Activated CD4-positive, alpha-beta memory T cell treated with anti-CD3 and anti-CD28 coated beads, Interleukin-2, amount 10 ng/mL, durations not matched to agents 7 days and 5 days (primary cell): ENCODE measurements at regions not wholly inside any gene's neighbourhood (a gene's known extent, or its start where the extent isn't known, plus 50 kb on each side); places are given as distances from the start of the nearest gene placed in this dataset.

Source experiments
- CTCF ChIA-PET: fragments of 350-600 bp; sonication (Branson Sonifier 250); formaldehyde crosslinking; loops from one replicate; lab custom pipeline; 2021; ENCODE audit warnings: antibody characterized with exemption, inconsistent platforms; lab: Charles Lee
- POLR2A ChIA-PET: fragments of 350-600 bp; sonication (Branson Sonifier 250); formaldehyde crosslinking; loops from one replicate; lab custom pipeline; 2021; ENCODE audit warnings: antibody characterized with exemption; lab: Charles Lee
- DNase-seq: peaks from one replicate; pipeline ENCODE4 v3.0.0-alpha.2; 2020
- H3K27ac Mint-ChIP-seq: one replicate; pipeline ENCODE4 v1.8.0; 2021; ENCODE audit warnings: mild to moderate bottlenecking, mixed read lengths
- H3K27me3 Mint-ChIP-seq: one replicate; pipeline ENCODE4 v1.8.0; 2021; ENCODE audit warnings: mixed read lengths
- H3K36me3 Mint-ChIP-seq: one replicate; pipeline ENCODE4 v1.8.0; 2021; ENCODE audit warnings: low read depth, mixed read lengths
- H3K4me1 Mint-ChIP-seq: one replicate; pipeline ENCODE4 v1.8.0; 2021; ENCODE audit warnings: mixed read lengths
- H3K4me3 Mint-ChIP-seq: one replicate; pipeline ENCODE4 v1.8.0; 2021; ENCODE audit warnings: mild to moderate bottlenecking, mixed read lengths
- H3K9me3 Mint-ChIP-seq: one replicate; pipeline ENCODE4 v1.8.0; 2021; ENCODE audit warnings: mixed read lengths

DNA sequence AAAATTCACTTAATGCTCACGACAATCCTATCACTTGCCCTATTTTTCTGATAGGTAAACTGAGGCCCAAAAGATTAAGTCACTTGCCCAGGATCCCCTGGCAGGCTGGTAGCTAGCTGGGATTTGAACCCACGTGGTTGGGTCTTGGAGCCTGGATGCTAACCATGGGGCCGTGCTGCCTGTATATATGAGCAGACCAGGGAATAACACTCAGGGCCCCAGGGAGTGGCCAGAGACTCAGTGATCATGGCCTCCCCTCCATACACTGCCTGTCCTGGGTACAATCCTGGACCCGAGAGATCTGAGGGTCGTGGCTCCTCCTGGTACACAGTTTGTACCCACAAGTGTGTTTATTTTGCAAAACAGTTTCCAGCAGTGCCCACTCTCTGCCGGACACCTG lies 116.9 kb upstream of the PTPN1 start:
- Mint-ChIP-seq H3K36me3 (no peaks in the 10 kb centered on the region), H3K27me3 (peaks cover 6% of the 10 kb centered on the region), H3K9me3 (no peaks in the 10 kb centered on the region), H3K27ac (no peak overlapping the region), H3K4me1 (peaks cover 20% of the 10 kb centered on the region), H3K4me3 (no peak overlapping the region)
- CTCF ChIA-PET = no interaction called here
- POLR2A ChIA-PET = no interaction called here
- no peak for DNase-seq

DNA sequence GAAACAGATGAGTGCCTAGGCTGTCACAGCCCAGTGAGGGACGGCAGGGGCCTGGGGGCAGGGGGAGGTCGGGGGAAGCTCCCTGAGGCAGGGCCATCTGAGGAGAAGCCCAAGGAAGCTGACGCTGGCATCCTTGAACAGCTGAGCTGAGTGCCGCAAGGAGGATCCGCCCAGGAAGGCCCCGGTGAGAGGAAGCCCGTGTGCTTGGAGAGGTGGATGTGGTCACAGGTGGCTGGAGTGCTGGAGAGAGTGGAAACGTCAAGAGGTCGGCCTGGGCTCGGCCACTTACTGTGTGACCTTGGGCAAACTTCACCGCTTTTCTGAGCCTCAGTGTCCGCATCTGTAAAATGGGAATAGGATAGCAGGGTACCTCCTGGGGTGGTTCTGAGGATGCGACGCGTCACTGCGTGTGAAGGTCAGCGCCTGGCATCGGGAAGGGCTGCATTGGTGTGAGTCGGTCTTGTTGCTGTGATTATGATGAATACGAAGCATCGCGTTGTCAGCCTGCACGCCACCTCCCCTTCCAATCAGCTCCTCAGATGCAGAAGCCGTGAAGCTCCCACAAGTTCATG lies 116.1 kb upstream of the PTPN1 start:
- Mint-ChIP-seq H3K36me3 (no peaks in the 10 kb centered on the region), H3K27ac (no peak overlapping the region), H3K9me3 (no peaks in the 10 kb centered on the region), H3K27me3 (peaks cover 5% of the 10 kb centered on the region), H3K4me3 (no peak overlapping the region), H3K4me1 (peaks cover 13% of the 10 kb centered on the region)
- CTCF ChIA-PET = no interaction called here
- POLR2A ChIA-PET = no interaction called here
- DNase-seq = no peak

DNA sequence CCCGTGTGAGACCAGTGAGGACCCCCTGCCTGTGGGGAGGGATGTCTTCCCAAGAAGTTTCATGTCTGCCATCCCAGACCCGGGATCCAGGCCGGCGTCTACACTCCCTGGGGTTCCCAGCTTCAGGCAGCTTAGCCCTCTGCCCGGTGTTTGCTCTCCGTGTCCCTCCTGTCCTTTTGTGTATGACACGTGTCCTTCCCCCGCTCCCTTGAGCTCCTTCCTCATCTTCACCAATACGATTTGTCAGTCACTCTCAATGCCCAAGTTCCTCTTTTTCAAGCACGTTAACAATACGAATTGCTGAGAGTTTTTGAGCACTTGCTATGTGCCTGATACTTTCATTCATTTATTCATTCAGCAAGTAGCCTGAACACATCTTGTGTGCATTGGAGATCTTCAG lies 115.6 kb upstream of the PTPN1 start:
- no peaks in the 10 kb centered on the region for H3K9me3 Mint-ChIP-seq
- no peak overlapping the region for H3K4me3 Mint-ChIP-seq
- ChIA-PET CTCF (interaction anchor here (0.7 kb wide), 1 partner anchor 8 kb away, joined by 5 read pairs; no protein-coding TSS in a partner anchor), POLR2A (no interaction called here)
- H3K36me3 Mint-ChIP-seq = no peaks in the 10 kb centered on the region
- no peak for DNase-seq
- H3K4me1 Mint-ChIP-seq = peaks cover 12% of the 10 kb centered on the region
- peaks cover 5% of the 10 kb centered on the region for H3K27me3 Mint-ChIP-seq
- H3K27ac Mint-ChIP-seq = no peak overlapping the region

DNA sequence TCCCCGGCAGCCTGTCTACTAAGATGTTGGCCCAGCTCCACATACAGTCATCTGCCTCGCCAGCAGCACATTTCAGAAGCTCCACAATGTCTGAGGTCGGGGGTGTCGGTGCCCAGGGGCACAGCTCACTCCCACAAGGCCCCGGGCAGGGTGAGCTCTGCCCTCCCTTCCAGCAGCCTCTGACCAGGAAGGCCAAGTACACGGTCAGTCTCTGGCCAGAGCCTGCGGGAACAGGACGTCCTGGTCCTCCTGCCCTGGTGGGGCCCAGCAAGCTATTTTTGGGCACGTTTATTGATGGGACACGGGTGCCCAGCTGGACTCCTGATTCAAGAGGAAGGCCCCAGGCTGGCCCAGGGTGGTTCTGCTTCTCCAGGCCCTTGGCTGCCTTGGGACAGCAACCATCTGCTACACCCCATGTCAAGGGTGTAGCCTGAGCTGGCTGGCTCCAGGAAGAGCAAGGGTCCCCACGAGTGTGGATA lies 114.9 kb upstream of the PTPN1 start:
- Mint-ChIP-seq H3K27ac (no peak overlapping the region), H3K27me3 (peaks cover 5% of the 10 kb centered on the region), H3K4me1 (peaks cover 13% of the 10 kb centered on the region), H3K4me3 (no peak overlapping the region), H3K9me3 (no peaks in the 10 kb centered on the region), H3K36me3 (no peaks in the 10 kb centered on the region)
- CTCF ChIA-PET = interaction anchor here (0.7 to 0.8 kb wide), 2 partner anchors 9 to 99 kb away, joined by 3 to 5 read pairs; no protein-coding TSS in a partner anchor
- POLR2A ChIA-PET = interaction anchor here (0.9 to 1.0 kb wide), 2 partner anchors 9 to 13 kb away, joined by 3 read pairs; no protein-coding TSS in a partner anchor
- DNase-seq = no peak

DNA sequence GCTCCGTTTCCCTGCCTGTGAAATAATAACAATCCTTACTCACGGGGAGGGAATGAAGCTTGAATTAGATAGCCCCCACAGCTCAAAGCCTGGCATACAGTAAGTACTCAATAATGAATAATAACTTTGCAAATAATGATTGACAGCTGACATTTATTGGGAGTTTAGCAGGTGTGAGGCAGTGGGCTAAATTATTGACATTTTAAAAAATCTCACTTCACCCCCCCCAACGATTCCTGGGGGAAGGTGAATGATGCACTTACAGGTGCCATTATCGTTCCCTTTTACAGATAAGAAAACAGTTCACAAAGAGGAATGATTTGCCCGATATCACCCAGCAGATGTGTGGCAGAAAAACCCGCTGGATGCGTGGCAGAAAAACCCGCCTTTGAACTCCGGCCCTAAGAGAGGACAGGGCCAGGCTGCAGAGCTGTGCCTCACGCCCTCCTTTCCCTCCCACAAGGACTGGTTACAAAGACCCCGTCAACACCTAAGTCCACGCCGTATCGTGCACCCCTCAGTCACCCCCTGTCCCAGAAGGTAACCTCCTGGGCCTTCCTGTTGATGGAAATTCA lies 114.2 kb upstream of the PTPN1 start:
- no peak for DNase-seq
- Mint-ChIP-seq H3K27ac (no peak overlapping the region), H3K4me3 (no peak overlapping the region), H3K36me3 (no peaks in the 10 kb centered on the region), H3K4me1 (peaks cover 13% of the 10 kb centered on the region), H3K9me3 (no peaks in the 10 kb centered on the region), H3K27me3 (peaks cover 9% of the 10 kb centered on the region)
- ChIA-PET POLR2A (interaction anchor here (1.0 kb wide), 1 partner anchor 14 kb away, joined by 3 read pairs; no protein-coding TSS in a partner anchor), CTCF (interaction anchor here (0.8 kb wide), 1 partner anchor 100 kb away, joined by 3 read pairs; no protein-coding TSS in a partner anchor)

DNA sequence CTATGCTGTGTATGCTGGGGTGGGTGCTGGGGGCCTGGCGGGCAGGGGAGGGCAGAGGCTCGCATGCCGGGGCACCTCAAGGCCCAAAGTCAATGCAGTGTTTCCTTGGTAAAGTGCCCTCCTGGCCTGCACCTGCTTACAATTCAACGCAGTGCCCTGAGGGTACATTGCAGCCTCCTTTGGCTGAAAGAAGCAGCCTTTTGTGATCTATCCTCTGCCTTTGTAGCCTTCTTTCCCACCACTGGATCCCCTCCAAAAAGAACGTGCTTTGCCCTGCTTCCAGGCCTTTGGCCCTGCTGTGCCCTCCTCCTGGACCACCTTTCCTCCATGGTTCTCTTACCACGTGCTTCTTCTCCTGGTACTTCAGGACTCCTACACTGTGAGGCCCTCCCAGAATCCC lies 113.6 kb upstream of the PTPN1 start:
- Mint-ChIP-seq H3K27ac (no peak overlapping the region), H3K36me3 (no peaks in the 10 kb centered on the region), H3K4me1 (peaks cover 13% of the 10 kb centered on the region), H3K27me3 (peaks cover 9% of the 10 kb centered on the region), H3K9me3 (no peaks in the 10 kb centered on the region), H3K4me3 (no peak overlapping the region)
- DNase-seq = no peak
- CTCF ChIA-PET = no interaction called here
- POLR2A ChIA-PET = no interaction called here

DNA sequence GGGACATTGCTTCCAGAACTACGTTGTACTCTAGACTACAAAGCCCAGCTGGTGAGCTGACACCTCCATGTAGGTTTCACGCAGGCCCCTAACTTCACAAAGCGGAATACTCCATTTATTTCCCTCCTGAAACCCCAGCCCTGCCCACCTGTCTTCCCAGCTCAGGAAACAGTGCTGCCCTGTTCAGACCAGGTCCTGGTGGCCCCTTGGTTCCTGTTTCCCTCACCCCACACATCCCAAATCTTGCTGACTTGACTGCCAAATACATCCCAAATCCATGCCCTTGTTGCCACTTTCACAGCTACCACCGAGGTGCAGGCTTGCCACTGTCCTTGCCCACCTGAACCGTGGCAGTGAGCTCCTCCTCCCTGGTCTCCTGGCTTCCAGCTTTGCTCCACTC lies 113.1 kb upstream of the PTPN1 start:
- ChIA-PET POLR2A (no interaction called here), CTCF (no interaction called here)
- Mint-ChIP-seq H3K9me3 (no peaks in the 10 kb centered on the region), H3K27ac (no peak overlapping the region), H3K4me3 (no peak overlapping the region), H3K4me1 (peaks cover 11% of the 10 kb centered on the region), H3K27me3 (peaks cover 9% of the 10 kb centered on the region), H3K36me3 (no peaks in the 10 kb centered on the region)
- no peak for DNase-seq

DNA sequence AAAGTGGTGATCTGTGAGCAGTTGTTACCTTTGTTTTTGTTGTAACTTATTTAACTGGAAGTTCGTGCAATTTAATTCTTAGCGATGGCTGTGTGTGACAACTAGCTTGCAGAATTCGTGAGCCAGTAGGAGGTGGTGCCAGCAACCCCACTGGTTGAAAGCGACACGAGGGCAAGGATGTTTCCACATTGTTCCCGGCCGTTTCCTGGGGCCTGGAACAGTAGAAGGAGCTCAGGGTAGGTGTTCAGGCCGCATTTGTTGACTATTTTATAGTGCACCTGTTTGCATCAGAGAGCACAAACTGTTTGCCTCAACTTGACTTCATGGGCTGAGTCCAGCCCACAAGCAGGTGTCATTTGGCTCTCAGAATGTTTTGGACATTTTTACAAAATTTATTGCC lies 112.1 kb upstream of the PTPN1 start:
- no peaks in the 10 kb centered on the region for H3K36me3 Mint-ChIP-seq
- no peaks in the 10 kb centered on the region for H3K9me3 Mint-ChIP-seq
- ChIA-PET CTCF (interaction anchor here (0.7 kb wide), 1 partner anchor 474 kb away, joined by 3 read pairs; no protein-coding TSS in a partner anchor), POLR2A (no interaction called here)
- H3K27me3 Mint-ChIP-seq = peaks cover 9% of the 10 kb centered on the region
- H3K27ac Mint-ChIP-seq = no peak overlapping the region
- H3K4me1 Mint-ChIP-seq = peaks cover 4% of the 10 kb centered on the region
- no peak overlapping the region for H3K4me3 Mint-ChIP-seq
- DNase-seq = no peak

DNA sequence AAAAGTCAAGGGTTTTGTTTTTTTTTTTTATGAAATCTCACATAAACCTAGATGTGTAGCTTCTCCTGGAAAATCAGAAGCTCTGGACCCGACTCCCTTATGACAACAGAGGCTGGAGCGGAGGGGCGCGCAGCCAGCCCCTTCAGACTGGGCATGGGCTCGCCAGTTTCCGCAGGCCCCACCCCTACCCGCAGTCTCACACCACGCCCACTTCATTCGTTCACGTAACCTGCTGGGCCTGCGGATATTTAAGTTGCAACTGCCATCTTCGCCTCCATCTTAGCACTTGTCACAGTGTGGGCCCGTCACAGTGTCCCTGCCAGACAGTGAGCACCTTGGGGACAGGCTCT lies 111.7 kb upstream of the PTPN1 start:
- H3K27ac Mint-ChIP-seq = no peak overlapping the region
- no peaks in the 10 kb centered on the region for H3K36me3 Mint-ChIP-seq
- no peaks in the 10 kb centered on the region for H3K9me3 Mint-ChIP-seq
- POLR2A ChIA-PET = no interaction called here
- H3K4me3 Mint-ChIP-seq = no peak overlapping the region
- peaks cover 4% of the 10 kb centered on the region for H3K4me1 Mint-ChIP-seq
- CTCF ChIA-PET = no interaction called here
- DNase-seq = no peak
- peaks cover 9% of the 10 kb centered on the region for H3K27me3 Mint-ChIP-seq

DNA sequence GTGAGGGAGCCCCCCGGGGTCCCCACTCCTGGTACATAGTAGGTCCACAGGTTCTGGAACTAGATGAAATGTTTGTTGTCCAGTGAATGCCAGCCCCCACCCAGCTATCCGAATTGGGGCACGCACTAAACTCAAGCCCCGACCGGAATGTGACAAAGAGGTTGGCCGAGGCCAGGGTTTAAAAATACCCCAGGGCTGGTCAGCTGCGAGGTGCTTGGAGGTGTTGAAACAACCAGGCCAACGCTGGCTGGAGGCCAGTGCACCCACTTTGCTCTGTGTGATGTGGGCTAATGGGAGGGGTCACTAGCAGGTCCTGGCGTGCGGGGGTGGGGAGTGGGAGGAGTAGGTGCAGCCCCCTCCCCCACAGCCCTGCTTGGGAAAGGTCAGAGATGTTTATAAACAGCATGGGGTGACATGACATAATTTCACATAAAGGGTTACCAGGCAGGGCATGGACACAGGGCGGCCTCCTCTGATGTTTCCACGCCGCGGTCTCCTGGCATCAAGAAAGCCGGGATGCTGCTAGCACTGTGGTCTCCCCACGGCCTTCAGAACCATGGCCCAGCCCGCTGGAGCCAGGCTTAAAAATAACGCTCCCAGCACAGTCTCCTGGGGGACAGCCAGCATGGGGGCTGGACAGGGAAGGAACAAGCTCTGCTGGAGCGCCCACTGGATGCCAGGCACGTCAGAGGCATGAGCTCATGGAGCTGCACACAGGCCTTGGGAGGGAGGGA lies 111.2 kb upstream of the PTPN1 start:
- Mint-ChIP-seq H3K4me1 (peaks cover 4% of the 10 kb centered on the region), H3K27me3 (peaks cover 13% of the 10 kb centered on the region), H3K27ac (no peak overlapping the region), H3K36me3 (no peaks in the 10 kb centered on the region), H3K4me3 (no peak overlapping the region), H3K9me3 (no peaks in the 10 kb centered on the region)
- CTCF ChIA-PET = no interaction called here
- POLR2A ChIA-PET = no interaction called here
- DNase-seq = no peak

DNA sequence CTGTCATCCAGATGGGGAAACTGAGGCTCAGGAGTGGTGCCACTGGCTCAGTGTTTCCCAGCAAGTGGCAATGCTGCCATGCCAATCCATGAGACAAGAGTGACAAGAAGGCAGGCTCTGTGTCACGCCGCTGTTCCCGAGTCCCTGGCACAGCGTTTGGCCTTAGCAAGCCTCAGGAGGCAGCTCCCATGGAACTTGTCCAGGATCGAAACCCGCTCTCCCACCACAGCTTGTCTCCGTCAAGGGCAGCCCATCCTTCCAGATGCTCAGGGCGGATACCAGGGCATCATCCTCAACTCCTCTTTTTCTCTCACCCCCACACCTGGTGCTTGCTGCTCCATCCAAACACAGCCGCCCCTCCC lies 110.6 kb upstream of the PTPN1 start:
- H3K9me3 Mint-ChIP-seq = no peaks in the 10 kb centered on the region
- CTCF ChIA-PET = no interaction called here
- H3K27me3 Mint-ChIP-seq = peaks cover 17% of the 10 kb centered on the region

DNA sequence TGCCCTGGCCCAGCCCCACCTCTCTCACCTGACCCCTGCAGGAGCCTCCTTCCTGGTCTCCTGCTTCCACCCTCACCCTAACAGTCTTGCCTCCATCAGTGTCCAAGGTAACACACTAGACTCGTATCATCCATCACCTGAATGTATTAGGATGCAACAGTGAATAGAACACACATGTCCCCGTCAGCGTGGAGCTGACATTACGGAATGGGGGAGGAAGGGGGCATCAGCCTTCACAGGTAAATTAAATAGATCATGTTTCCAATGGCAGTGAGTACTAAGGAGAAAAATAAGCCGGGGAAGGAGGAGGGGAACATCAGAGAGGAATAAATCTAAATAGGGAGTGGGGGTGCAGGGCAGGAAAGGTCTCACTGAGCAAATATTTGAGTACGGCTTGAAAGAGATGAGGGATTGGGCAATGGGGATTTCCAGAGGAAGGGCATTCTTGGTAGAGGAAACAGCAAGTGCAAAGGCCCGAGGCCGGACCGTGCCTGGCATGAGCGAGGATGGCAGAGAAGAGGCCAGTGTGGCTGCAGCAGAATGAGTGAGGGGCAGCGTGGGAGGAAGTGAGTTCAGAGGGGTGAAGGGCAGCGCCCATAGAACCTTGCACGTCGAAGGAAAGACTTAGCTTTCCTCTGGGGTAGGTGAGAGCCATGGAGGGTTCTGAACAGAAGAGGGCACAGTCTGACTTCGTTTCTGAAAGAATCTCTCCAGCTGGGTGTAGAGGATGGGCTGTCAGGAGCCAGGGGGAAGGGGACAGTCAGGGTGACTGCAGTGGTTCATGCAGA lies 110.1 kb upstream of the PTPN1 start:
- DNase-seq = no peak
- Mint-ChIP-seq H3K27me3 (peaks cover 20% of the 10 kb centered on the region), H3K4me3 (no peak overlapping the region), H3K9me3 (no peaks in the 10 kb centered on the region), H3K27ac (no peak overlapping the region), H3K36me3 (no peaks in the 10 kb centered on the region), H3K4me1 (peaks cover 4% of the 10 kb centered on the region)
- ChIA-PET POLR2A (no interaction called here), CTCF (interaction anchor here (0.6 kb wide), 1 partner anchor 70 kb away, joined by 3 read pairs; no protein-coding TSS in a partner anchor)

More for the DNA sequence above, 110.6 kb upstream of the PTPN1 start:
- POLR2A ChIA-PET = no interaction called here
- Mint-ChIP-seq H3K27ac (no peak overlapping the region), H3K4me1 (peaks cover 4% of the 10 kb centered on the region), H3K4me3 (no peak overlapping the region), H3K36me3 (no peaks in the 10 kb centered on the region)
- no peak for DNase-seq
